ENCODE measurements at regions not wholly inside any gene's neighbourhood (a gene's known extent, or its start where the extent isn't known, plus 50 kb on each side); places are given as distances from the start of the nearest gene placed in this dataset.
A peak's percentile ranks its signal among the peaks of the same experiment; 100 is the strongest.

GRCh38 chr9:14399756-14400657, 86.1 kb upstream of the NFIB start:
- DNase-seq (ENCODE audit: low spot score), result no peak
- FAIRE-seq, result no peak

GRCh38 chr9:14398473-14398872, 84.5 kb upstream of the NFIB start:
- FAIRE-seq, result no peak

GRCh38 chr9:14396171-14396570, 82.2 kb upstream of the NFIB start:
- DNase-seq (ENCODE audit: low spot score) (no peak), FAIRE-seq (no peak)

More at GRCh38 chr9:14398473-14398872, 84.5 kb upstream of the NFIB start:
- no peak for DNase-seq (ENCODE audit: low spot score)

- FAIRE-seq (no peak), DNase-seq (ENCODE audit: low spot score) (no peak)
Observed at GRCh38 chr9:14395317-14396082, 81.6 kb upstream of the NFIB start.

GRCh38 chr9:14393418-14393817, 79.5 kb upstream of the NFIB start:
- DNase-seq (ENCODE audit: low spot score) (no peak), FAIRE-seq (no peak)

- no peak for DNase-seq (ENCODE audit: low spot score)
Observed at GRCh38 chr9:14391620-14392019, 77.7 kb upstream of the NFIB start.

GRCh38 chr9:14389657-14390056, 75.7 kb upstream of the NFIB start:
- FAIRE-seq, result no peak
- no peak for DNase-seq (ENCODE audit: low spot score)

More at GRCh38 chr9:14391620-14392019, 77.7 kb upstream of the NFIB start:
- no peak for FAIRE-seq

- no peak for DNase-seq (ENCODE audit: low spot score)
- no peak for FAIRE-seq
Observed at GRCh38 chr9:14389146-14389545, 75.2 kb upstream of the NFIB start.

GRCh38 chr9:14383773-14384172, 69.8 kb upstream of the NFIB start:
- FAIRE-seq (no peak), DNase-seq (ENCODE audit: low spot score) (no peak)

- DNase-seq (ENCODE audit: low spot score), result no peak
- no peak for FAIRE-seq
Observed at GRCh38 chr9:14383294-14383693, 69.4 kb upstream of the NFIB start.

GRCh38 chr9:14380061-14380836, 66.3 kb upstream of the NFIB start:
- no peak for FAIRE-seq
- no peak for DNase-seq (ENCODE audit: low spot score)

- no peak for FAIRE-seq
Observed at GRCh38 chr9:14379280-14379679, 65.3 kb upstream of the NFIB start.

GRCh38 chr9:14373706-14374105, 59.8 kb upstream of the NFIB start:
- no peak for FAIRE-seq
- DNase-seq (ENCODE audit: low spot score), result no peak

More at GRCh38 chr9:14379280-14379679, 65.3 kb upstream of the NFIB start:
- DNase-seq (ENCODE audit: low spot score), result no peak

GRCh38 chr9:14373336-14373666, 59.4 kb upstream of the NFIB start:
- DNase-seq (ENCODE audit: low spot score), result no peak
- FAIRE-seq, result no peak

GRCh38 chr9:14372437-14373335, 58.7 kb upstream of the NFIB start:
- FAIRE-seq, result no peak
- DNase-seq (ENCODE audit: low spot score), result peak; percentile 61

- FAIRE-seq (no peak), DNase-seq (ENCODE audit: low spot score) (no peak)
Observed at GRCh38 chr9:14369011-14369410, 55.1 kb upstream of the NFIB start.

GRCh38 chr9:14366076-14366475, 52.1 kb upstream of the NFIB start:
- peak; percentile 61 for DNase-seq (ENCODE audit: low spot score)
- FAIRE-seq, result no peak

GRCh38 chr9:14365670-14366069, 51.7 kb upstream of the NFIB start:
- FAIRE-seq (no peak), DNase-seq (ENCODE audit: low spot score) (peak; percentile 15)
